T47D (cell line): ENCODE measurements at regions not wholly inside any gene's neighbourhood (a gene's known extent, or its start where the extent isn't known, plus 50 kb on each side); places are given as distances from the start of the nearest gene placed in this dataset.
"Not testable (repeated sequence)": the region's sequence is repeated elsewhere in the genome, so short reads cannot be mapped to it uniquely, and the experiment has no call there.

Source experiments
- DNase-seq, 2 experiments: peaks; one replicate each; pipeline versions ENCODE4 v3.0.0 to v3.0.0-alpha.2; 2011 to 2012; ENCODE audit warnings: low read depth in 1 of 2, low spot score in 1 of 2
- JUND ChIP-seq: IDR thresholded peaks from 2 replicates; pipeline ENCODE4 v1.6.1; 2012; ENCODE audit warnings: low read depth
- in situ Hi-C: cut with HindIII; loops from 2 replicates; pipeline ENCODE4 v1.10.0; 2016; ENCODE audit warnings: low sequenced_read_pairs, low pct_unique_long_range_greater_than_20kb

GRCh38 chr2:37767959-37768925, 96.8 kb upstream of the CDC42EP3 start:
- in situ Hi-C loops, result no loop called here
- TF ChIP-seq JUND, result peak; percentile 31; the same call in 1 of the 2 replicates
- DNase-seq, result peak in 1 of 2 experiments; percentile 89

- in situ Hi-C loops, result no loop called here
- TF ChIP-seq JUND, result no peak
- DNase-seq, result no peak
Observed at GRCh38 chr2:37769551-37769950, 98.1 kb upstream of the CDC42EP3 start.

GRCh38 chr2:37770797-37771196, 99.4 kb upstream of the CDC42EP3 start:
- in situ Hi-C loops, result no loop called here
- no peak for DNase-seq
- no peak for TF ChIP-seq JUND

GRCh38 chr2:37771600-37772088, 100.2 kb upstream of the CDC42EP3 start:
- DNase-seq, result no peak
- no peak for TF ChIP-seq JUND
- in situ Hi-C loops, result no loop called here

GRCh38 chr2:37773371-37774130, 102.1 kb upstream of the CDC42EP3 start:
- in situ Hi-C loops, result no loop called here
- DNase-seq, result no peak
- no peak for TF ChIP-seq JUND

GRCh38 chr2:37774171-37774944, 102.9 kb upstream of the CDC42EP3 start:
- in situ Hi-C loops, result not testable (repeated sequence)

GRCh38 chr2:37774976-37775907, 103.8 kb upstream of the CDC42EP3 start:
- in situ Hi-C loops, result no loop called here
- no peak for TF ChIP-seq JUND
- DNase-seq, result no peak

More at GRCh38 chr2:37774171-37774944, 102.9 kb upstream of the CDC42EP3 start:
- DNase-seq, result not testable (repeated sequence)

- in situ Hi-C loops, result no loop called here
- DNase-seq, result no peak
- no peak for TF ChIP-seq JUND
Observed at GRCh38 chr2:37775908-37776250, 104.4 kb upstream of the CDC42EP3 start.

- in situ Hi-C loops, result no loop called here
- no peak for DNase-seq
- TF ChIP-seq JUND, result no peak
Observed at GRCh38 chr2:37776487-37776886, 105.0 kb upstream of the CDC42EP3 start.

GRCh38 chr2:37779139-37779538, 107.7 kb upstream of the CDC42EP3 start:
- DNase-seq, result no peak
- in situ Hi-C loops, result no loop called here
- TF ChIP-seq JUND, result no peak

GRCh38 chr2:37779611-37780386, 108.4 kb upstream of the CDC42EP3 start:
- in situ Hi-C loops, result no loop called here
- no peak for TF ChIP-seq JUND
- no peak for DNase-seq
